Ishikawa (cell line): ENCODE measurements at regions not wholly inside any gene's neighbourhood (a gene's known extent, or its start where the extent isn't known, plus 50 kb on each side); places are given as distances from the start of the nearest gene placed in this dataset.

Source experiments
- CEBPB ChIP-seq: IDR thresholded peaks from 2 replicates; pipeline ENCODE4 v1.6.1; 2012
- CREB1 ChIP-seq: IDR thresholded peaks from 2 replicates; pipeline ENCODE4 v1.6.1; 2012; ENCODE audit warnings: low read depth
- EGR1 ChIP-seq: IDR thresholded peaks from 2 replicates; pipeline ENCODE4 v1.6.1; 2012
- EP300 ChIP-seq: IDR thresholded peaks from 2 replicates; pipeline ENCODE4 v1.6.1; 2012; ENCODE audit warnings: borderline replicate concordance
- FOXM1 ChIP-seq: IDR thresholded peaks from 2 replicates; pipeline ENCODE4 v1.6.1; 2012; ENCODE audit warnings: low read depth, borderline replicate concordance
- MAX ChIP-seq: IDR thresholded peaks from 2 replicates; pipeline ENCODE4 v1.6.1; 2012
- NFIC ChIP-seq: IDR thresholded peaks from 2 replicates; pipeline ENCODE4 v1.6.1; 2012
- RAD21 ChIP-seq: IDR thresholded peaks from 2 replicates; pipeline ENCODE4 v1.6.1; 2012; ENCODE audit warnings: low read depth
- REST ChIP-seq: IDR thresholded peaks from 2 replicates; pipeline ENCODE4 v1.6.1; 2012; ENCODE audit warnings: low read depth, mild to moderate bottlenecking
- TAF1 ChIP-seq: IDR thresholded peaks from 2 replicates; pipeline ENCODE4 v1.6.1; 2012; ENCODE audit warnings: low read depth, mild to moderate bottlenecking
- TCF12 ChIP-seq: IDR thresholded peaks from 2 replicates; pipeline ENCODE4 v1.6.1; 2012; ENCODE audit warnings: low read depth
- TEAD4 ChIP-seq: IDR thresholded peaks from 2 replicates; pipeline ENCODE4 v1.6.1; 2012
- USF1 ChIP-seq: IDR thresholded peaks from 2 replicates; pipeline ENCODE4 v1.6.1; 2012
- YY1 ChIP-seq: IDR thresholded peaks from 2 replicates; pipeline ENCODE4 v1.6.1; 2012; ENCODE audit warnings: low read depth
- ZBTB7A ChIP-seq: IDR thresholded peaks from 2 replicates; pipeline ENCODE4 v1.6.1; 2012; ENCODE audit warnings: low read depth

- TF ChIP-seq FOXM1: no peak
- no peak for TF ChIP-seq ZBTB7A
- TF ChIP-seq REST: no peak
- no peak for TF ChIP-seq RAD21
- TF ChIP-seq YY1: no peak
- no peak for TF ChIP-seq USF1
- TF ChIP-seq TCF12: no peak
- no peak for TF ChIP-seq TAF1
- no peak for TF ChIP-seq EP300
- no peak for TF ChIP-seq CEBPB
These were observed 557.0 kb upstream of the GALNTL6 start for GRCh38 chr4:171256223-171256622.

GRCh38 chr4:171246948-171247347, 566.3 kb upstream of the GALNTL6 start:
- TF ChIP-seq REST (no peak), YY1 (no peak), MAX (no peak), EGR1 (no peak)

- no peak for TF ChIP-seq YY1
- TF ChIP-seq ZBTB7A: no peak
- TF ChIP-seq TAF1: no peak
- no peak for TF ChIP-seq EP300
- no peak for TF ChIP-seq REST
- no peak for TF ChIP-seq TEAD4
- TF ChIP-seq TCF12: no peak
- TF ChIP-seq CREB1: no peak
- no peak for TF ChIP-seq RAD21
- no peak for TF ChIP-seq CEBPB
- TF ChIP-seq MAX: no peak
- no peak for TF ChIP-seq NFIC
- TF ChIP-seq USF1: no peak
- TF ChIP-seq FOXM1: no peak
- no peak for TF ChIP-seq EGR1
These were observed 570.4 kb upstream of the GALNTL6 start for GRCh38 chr4:171242831-171243230.

GRCh38 chr4:171239196-171239595, 574.0 kb upstream of the GALNTL6 start:
- TF ChIP-seq USF1: no peak
- TF ChIP-seq EP300: no peak
- TF ChIP-seq CEBPB: no peak
- TF ChIP-seq ZBTB7A: no peak
- TF ChIP-seq TEAD4: no peak
- TF ChIP-seq FOXM1: no peak
- TF ChIP-seq EGR1: no peak
- no peak for TF ChIP-seq TAF1
- TF ChIP-seq TCF12: no peak
- TF ChIP-seq YY1: no peak
- no peak for TF ChIP-seq NFIC
- TF ChIP-seq CREB1: no peak
- TF ChIP-seq RAD21: no peak
- TF ChIP-seq MAX: no peak
- no peak for TF ChIP-seq REST
